Pancreas (tissue), 10 donors: ENCODE measurements at regions not wholly inside any gene's neighbourhood (a gene's known extent, or its start where the extent isn't known, plus 50 kb on each side); places are given as distances from the start of the nearest gene placed in this dataset.

Source experiments
- ATAC-seq, 4 donors: fragments of 200-7000 bp; cut with Tn5 transposase; one replicate each; pipeline versions ENCODE4 v1.8.0 to v1.9.1; 2020; ENCODE audit warnings: mild to moderate bottlenecking in 4 of 4, moderate library complexity in 4 of 4
- DNase-seq, 6 donors: peaks; one replicate each; pipeline ENCODE4 v3.0.0-alpha.2; 2020
- FAIRE-seq: peaks from 2 replicates; lab custom pipeline; 2012; peaks lifted over from hg19 to GRCh38; lab: Jason Lieb, UNC
- H3K27ac ChIP-seq, 4 donors: fragments of 200-600 bp; sonication (generic); 1 replicate in 3 of 4; 2 replicates in 1 of 4; pipeline versions ENCODE4 v1.5.0 to v1.8.0; 2020
- H3K27me3 ChIP-seq, 4 donors: fragments of 200-600 bp; one replicate each; pipeline ENCODE4 v1.8.0; 2021
- H3K36me3 ChIP-seq, 3 donors: fragments of 200-600 bp; sonication (generic) in 1 of 3; one replicate each; pipeline versions ENCODE4 v1.5.0 to v1.8.0; 2020 to 2021
- H3K4me1 ChIP-seq, 3 donors: fragments of 200-600 bp; one replicate each; pipeline ENCODE4 v1.8.0; 2021
- H3K4me3 ChIP-seq, 4 donors: fragments of 200-600 bp; sonication (generic) in 2 of 4; one replicate each; pipeline versions ENCODE4 v1.5.0 to v1.8.0; 2020 to 2021
- H3K9me3 ChIP-seq, 4 donors: fragments of 200-600 bp; one replicate each; pipeline ENCODE4 v1.8.0; 2021
- WGBS, 2 donors: extraction: QIAGEN DNeasy Blood & Tissue Kit; methylation state at CpG; one replicate each; pipeline ENCODE4 v1.1.7; 2013; 5-methylcytosine and 5-hydroxymethylcytosine counted together
- intact Hi-C, 3 donors: fragments of 100-400 bp; cut with DNase I; formaldehyde crosslinking; loops; one replicate each; pipeline versions ENCODE4 v1.11.1 to v1.14.2; 2022
- TF ChIP-seq, protein P1 (sequence below), 4 donors: fragments of 200-600 bp; sonication (generic) in 3 of 4; IDR thresholded peaks; one replicate each; pipeline versions ENCODE4 v1.5.0 to v1.8.0; 2021; ENCODE audit warnings: antibody characterized with exemption in 4 of 4
- donor health status: healthy with polysubstance abuse.
- donor health status: DM: no; HTN: no; CAD: no; lungs with moderate emphysema.
- donor health status: DM: no; HTN: no; CAD: no.
- donor health status: control.
- donor health status: control.
- donor health status: Bipolar disorder and iron deficiency.
- donor health status: DM: yes; HTN: yes; CAD: no.
- donor health status: DM: no; HTN: no; CAD: no.
- donor health status: DM: no; HTN: no; CAD: no.
- donor health status: DM: yes; HTN: yes; CAD: no.

DNA sequence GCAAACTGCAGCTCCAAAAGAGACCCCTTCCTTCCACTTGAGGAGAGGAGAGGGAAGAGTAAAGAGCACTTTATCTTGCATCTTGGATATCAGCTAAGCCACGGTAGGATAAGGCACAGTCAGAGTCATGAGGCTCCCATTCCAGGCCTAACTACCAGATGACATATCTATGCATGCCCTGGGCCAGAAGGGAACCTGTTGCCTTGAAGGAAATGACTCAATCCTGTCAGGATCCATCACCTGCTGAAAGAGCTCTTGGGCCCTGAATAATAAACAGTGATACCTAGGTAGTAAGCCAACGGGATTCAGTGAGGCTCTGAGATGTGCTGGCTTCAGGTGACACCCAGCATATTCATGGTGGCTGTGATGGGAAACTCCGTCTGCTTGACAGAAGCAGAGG, 118.5 kb upstream of the EPHA3 start:
- no peaks in the 10 kb centered on the region for H3K9me3 ChIP-seq
- TF ChIP-seq, protein P1, sequence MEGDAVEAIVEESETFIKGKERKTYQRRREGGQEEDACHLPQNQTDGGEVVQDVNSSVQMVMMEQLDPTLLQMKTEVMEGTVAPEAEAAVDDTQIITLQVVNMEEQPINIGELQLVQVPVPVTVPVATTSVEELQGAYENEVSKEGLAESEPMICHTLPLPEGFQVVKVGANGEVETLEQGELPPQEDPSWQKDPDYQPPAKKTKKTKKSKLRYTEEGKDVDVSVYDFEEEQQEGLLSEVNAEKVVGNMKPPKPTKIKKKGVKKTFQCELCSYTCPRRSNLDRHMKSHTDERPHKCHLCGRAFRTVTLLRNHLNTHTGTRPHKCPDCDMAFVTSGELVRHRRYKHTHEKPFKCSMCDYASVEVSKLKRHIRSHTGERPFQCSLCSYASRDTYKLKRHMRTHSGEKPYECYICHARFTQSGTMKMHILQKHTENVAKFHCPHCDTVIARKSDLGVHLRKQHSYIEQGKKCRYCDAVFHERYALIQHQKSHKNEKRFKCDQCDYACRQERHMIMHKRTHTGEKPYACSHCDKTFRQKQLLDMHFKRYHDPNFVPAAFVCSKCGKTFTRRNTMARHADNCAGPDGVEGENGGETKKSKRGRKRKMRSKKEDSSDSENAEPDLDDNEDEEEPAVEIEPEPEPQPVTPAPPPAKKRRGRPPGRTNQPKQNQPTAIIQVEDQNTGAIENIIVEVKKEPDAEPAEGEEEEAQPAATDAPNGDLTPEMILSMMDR (IDR thresholded peaks at IDR 0.05): no peak
- H3K27me3 ChIP-seq: no peaks in the 10 kb centered on the region
- WGBS, 2 donors: 62 to 74% methylated on average over 3 of the region's 3 CpGs
- intact Hi-C loops: no loop called here
- H3K4me3 ChIP-seq: no peak overlapping the region
- H3K4me1 ChIP-seq: no peaks in the 10 kb centered on the region
- ATAC-seq (no peak), FAIRE-seq (no peak), DNase-seq (no peak)
- no peaks in the 10 kb centered on the region for H3K36me3 ChIP-seq
- H3K27ac ChIP-seq: no peak overlapping the region

DNA sequence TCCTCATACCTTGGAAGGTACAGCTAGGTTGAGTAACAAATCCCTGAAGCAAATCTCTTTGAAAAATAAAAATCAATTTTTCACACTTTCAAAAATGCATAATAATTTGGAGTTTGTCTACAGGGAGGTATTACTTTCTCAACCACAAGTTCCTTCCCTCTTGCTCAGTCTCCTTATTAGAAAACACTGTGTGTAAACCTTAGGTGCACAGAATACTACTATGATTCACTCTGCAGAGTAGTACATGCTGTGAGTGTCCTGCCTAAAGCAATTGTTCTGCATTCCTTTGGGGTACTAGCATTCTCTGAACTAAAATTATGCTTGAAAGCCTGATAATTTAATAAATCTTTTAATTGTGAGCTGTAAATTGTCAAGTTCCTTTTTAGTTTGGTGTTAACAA, 115.9 kb upstream of the EPHA3 start:
- H3K9me3 ChIP-seq: no peaks in the 10 kb centered on the region
- H3K27me3 ChIP-seq: no peaks in the 10 kb centered on the region
- no peaks in the 10 kb centered on the region for H3K36me3 ChIP-seq
- no peaks in the 10 kb centered on the region for H3K4me1 ChIP-seq
- H3K27ac ChIP-seq: no peak overlapping the region
- intact Hi-C loops: no loop called here
- no peak for ATAC-seq
- no peak for DNase-seq
- H3K4me3 ChIP-seq: no peak overlapping the region
- TF ChIP-seq, protein P1 (IDR thresholded peaks at IDR 0.05): no peak
- no peak for FAIRE-seq

DNA sequence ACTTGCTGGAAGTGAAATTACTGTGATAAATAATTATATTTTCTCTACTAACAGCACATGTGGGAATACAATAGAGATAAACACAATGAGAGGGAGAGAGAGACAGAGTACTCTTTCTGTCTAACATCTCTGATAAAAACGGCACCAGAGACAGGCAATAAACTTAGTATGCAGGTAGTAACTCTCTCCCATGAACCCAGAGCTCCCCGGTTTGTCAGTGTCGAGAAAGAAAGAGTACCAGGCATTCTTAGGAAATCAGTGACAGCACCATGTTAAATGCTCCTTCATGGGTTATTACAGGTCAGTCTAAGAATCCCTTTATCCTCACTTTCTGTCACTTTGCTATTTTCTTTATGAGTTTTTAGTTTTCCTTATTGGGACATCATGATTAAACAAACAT, 110.7 kb upstream of the EPHA3 start:
- Histone ChIP-seq H3K4me3 (no peak overlapping the region), H3K36me3 (no peaks in the 10 kb centered on the region), H3K4me1 (no peaks in the 10 kb centered on the region), H3K9me3 (no peaks in the 10 kb centered on the region), H3K27ac (no peak overlapping the region), H3K27me3 (no peaks in the 10 kb centered on the region)
- DNase-seq (no peak), ATAC-seq (no peak), FAIRE-seq (no peak)
- intact Hi-C loops: no loop called here
- WGBS, 2 donors: 21 to 33% methylated on average over 3 of the region's 3 CpGs
- TF ChIP-seq, protein P1 (IDR thresholded peaks at IDR 0.05): no peak

- FAIRE-seq (no peak), ATAC-seq (no peak), DNase-seq (no peak)
- intact Hi-C loops: no loop called here
- TF ChIP-seq, protein P1 (IDR thresholded peaks at IDR 0.05): no peak
- H3K27me3 ChIP-seq: no peaks in the 10 kb centered on the region
- no peaks in the 10 kb centered on the region for H3K36me3 ChIP-seq
- no peaks in the 10 kb centered on the region for H3K9me3 ChIP-seq
- no peak overlapping the region for H3K27ac ChIP-seq
- H3K4me1 ChIP-seq: no peaks in the 10 kb centered on the region
- H3K4me3 ChIP-seq: no peak overlapping the region
- WGBS, 2 donors: 69 to 75% methylated on average over 3 of the region's 3 CpGs
Observed at GRCh38 chr3:88997260-88997659, 110.2 kb upstream of the EPHA3 start.

DNA sequence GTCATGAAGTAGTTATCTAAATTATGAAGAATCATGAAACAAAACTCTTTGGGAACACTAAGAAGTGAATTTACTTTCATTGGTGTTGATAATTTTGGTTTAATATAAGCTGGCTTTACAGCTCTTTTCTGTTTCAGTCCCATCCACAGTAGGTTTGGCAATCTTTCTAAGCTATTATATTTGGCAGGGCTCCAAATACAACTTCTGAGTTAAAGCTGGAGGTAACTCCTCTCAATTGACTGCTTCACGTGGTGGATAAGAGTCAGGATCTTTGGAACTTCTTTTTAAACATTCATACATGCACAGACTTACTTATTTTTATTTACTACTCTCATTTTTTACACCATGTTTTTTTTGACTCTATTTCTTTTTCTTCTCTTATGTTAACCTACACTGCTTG, 106.5 kb upstream of the EPHA3 start:
- TF ChIP-seq, protein P1 (IDR thresholded peaks at IDR 0.05): no peak
- Histone ChIP-seq H3K4me1 (no peaks in the 10 kb centered on the region), H3K4me3 (no peak overlapping the region), H3K36me3 (no peaks in the 10 kb centered on the region), H3K27me3 (no peaks in the 10 kb centered on the region), H3K9me3 (no peaks in the 10 kb centered on the region), H3K27ac (no peak overlapping the region)
- ATAC-seq: no peak
- intact Hi-C loops: no loop called here
- FAIRE-seq: no peak
- 8 to 13% methylated on average over 1 of the region's 1 CpG for WGBS, 2 donors
- no peak for DNase-seq
